SK-N-SH (cell line): ENCODE measurements at regions not wholly inside any gene's neighbourhood (a gene's known extent, or its start where the extent isn't known, plus 50 kb on each side); places are given as distances from the start of the nearest gene placed in this dataset.

Source experiments
- EP300 ChIP-seq, 2 experiments: IDR thresholded peaks; 2 replicates each; pipeline versions ENCODE4 v1.4.0 to v1.6.1; 2012; ENCODE audit warnings: borderline replicate concordance in 1 of 2, low read depth in 1 of 2, low read length in 1 of 2
- EZH2phosphoT487 ChIP-seq: fragments of 200-600 bp; sonication (generic); IDR thresholded peaks from 2 replicates; pipeline ENCODE4 v1.6.1; 2017; ENCODE audit warnings: low read depth, mixed run types, mild to moderate bottlenecking, antibody characterized with exemption, moderate library complexity, borderline replicate concordance
- FOXM1 ChIP-seq: IDR thresholded peaks from 2 replicates; pipeline ENCODE4 v1.4.0; 2012; ENCODE audit warnings: low read depth, mild to moderate bottlenecking
- POLR2AphosphoS5 ChIP-seq: IDR thresholded peaks from 2 replicates; pipeline ENCODE4 v1.6.1; 2012; ENCODE audit warnings: low read depth, low read length
- RAD21 ChIP-seq: IDR thresholded peaks from 2 replicates; pipeline ENCODE4 v1.6.1; 2012; ENCODE audit warnings: mild to moderate bottlenecking, low read length
- SMC3 ChIP-seq: IDR thresholded peaks from 2 replicates; pipeline ENCODE4 v1.6.1; 2012; ENCODE audit warnings: low read depth, low read length, improper control_type of control experiment
- TAF1 ChIP-seq: IDR thresholded peaks from 2 replicates; pipeline ENCODE4 v1.6.1; 2012; ENCODE audit warnings: low read depth, mild to moderate bottlenecking, low read length, moderate library complexity, borderline replicate concordance
- TCF12 ChIP-seq: IDR thresholded peaks from 2 replicates; pipeline ENCODE4 v1.4.0; 2012
- TEAD4 ChIP-seq: IDR thresholded peaks from 2 replicates; pipeline ENCODE4 v1.4.0; 2012; ENCODE audit warnings: mild to moderate bottlenecking, borderline replicate concordance; ENCODE audit not compliant: insufficient read depth
- YY1 ChIP-seq: IDR thresholded peaks from 2 replicates; pipeline ENCODE4 v1.4.0; 2012; ENCODE audit warnings: low read depth, mild to moderate bottlenecking
- TF ChIP-seq, protein P1 (sequence below): fragments of 200-600 bp; sonication (generic); IDR thresholded peaks from 2 replicates; pipeline ENCODE4 v1.6.1; 2017; ENCODE audit warnings: antibody characterized with exemption, mild to moderate bottlenecking, moderate library complexity
- TF ChIP-seq, protein P2 (sequence below): IDR thresholded peaks from 2 replicates; pipeline ENCODE4 v1.4.0; 2012; ENCODE audit warnings: low read depth
- TF ChIP-seq, protein P3 (sequence below): IDR thresholded peaks from 2 replicates; pipeline ENCODE4 v1.6.1; 2012; ENCODE audit warnings: mild to moderate bottlenecking, low read depth, low read length, moderate library complexity

DNA sequence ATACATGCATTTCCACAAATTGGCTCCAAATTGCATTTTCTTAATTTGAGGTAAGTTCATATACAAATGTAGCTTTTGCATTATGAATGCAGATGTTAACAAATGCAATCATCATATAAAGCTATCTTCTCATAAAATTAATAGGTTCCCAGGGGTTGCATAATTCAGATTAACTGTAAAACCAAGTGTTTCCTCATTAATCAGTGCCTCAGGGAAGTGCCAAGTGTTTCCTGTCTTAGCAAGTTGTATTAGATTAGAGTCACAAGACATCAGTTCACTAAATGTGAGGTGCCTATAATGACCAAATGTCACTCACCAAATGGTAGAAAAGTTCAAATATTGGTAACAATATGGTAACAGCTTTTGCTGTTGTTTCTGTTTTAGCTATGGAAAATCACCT is 140.8 kb downstream of the PTGER3 start:
- no peak for TF ChIP-seq YY1
- TF ChIP-seq, protein P1, sequence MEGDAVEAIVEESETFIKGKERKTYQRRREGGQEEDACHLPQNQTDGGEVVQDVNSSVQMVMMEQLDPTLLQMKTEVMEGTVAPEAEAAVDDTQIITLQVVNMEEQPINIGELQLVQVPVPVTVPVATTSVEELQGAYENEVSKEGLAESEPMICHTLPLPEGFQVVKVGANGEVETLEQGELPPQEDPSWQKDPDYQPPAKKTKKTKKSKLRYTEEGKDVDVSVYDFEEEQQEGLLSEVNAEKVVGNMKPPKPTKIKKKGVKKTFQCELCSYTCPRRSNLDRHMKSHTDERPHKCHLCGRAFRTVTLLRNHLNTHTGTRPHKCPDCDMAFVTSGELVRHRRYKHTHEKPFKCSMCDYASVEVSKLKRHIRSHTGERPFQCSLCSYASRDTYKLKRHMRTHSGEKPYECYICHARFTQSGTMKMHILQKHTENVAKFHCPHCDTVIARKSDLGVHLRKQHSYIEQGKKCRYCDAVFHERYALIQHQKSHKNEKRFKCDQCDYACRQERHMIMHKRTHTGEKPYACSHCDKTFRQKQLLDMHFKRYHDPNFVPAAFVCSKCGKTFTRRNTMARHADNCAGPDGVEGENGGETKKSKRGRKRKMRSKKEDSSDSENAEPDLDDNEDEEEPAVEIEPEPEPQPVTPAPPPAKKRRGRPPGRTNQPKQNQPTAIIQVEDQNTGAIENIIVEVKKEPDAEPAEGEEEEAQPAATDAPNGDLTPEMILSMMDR, result no peak
- TF ChIP-seq, protein P2, sequence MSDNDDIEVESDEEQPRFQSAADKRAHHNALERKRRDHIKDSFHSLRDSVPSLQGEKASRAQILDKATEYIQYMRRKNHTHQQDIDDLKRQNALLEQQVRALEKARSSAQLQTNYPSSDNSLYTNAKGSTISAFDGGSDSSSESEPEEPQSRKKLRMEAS, result no peak
- no peak for TF ChIP-seq EZH2phosphoT487
- no peak for TF ChIP-seq RAD21
- no peak for TF ChIP-seq SMC3
- TF ChIP-seq, protein P3, sequence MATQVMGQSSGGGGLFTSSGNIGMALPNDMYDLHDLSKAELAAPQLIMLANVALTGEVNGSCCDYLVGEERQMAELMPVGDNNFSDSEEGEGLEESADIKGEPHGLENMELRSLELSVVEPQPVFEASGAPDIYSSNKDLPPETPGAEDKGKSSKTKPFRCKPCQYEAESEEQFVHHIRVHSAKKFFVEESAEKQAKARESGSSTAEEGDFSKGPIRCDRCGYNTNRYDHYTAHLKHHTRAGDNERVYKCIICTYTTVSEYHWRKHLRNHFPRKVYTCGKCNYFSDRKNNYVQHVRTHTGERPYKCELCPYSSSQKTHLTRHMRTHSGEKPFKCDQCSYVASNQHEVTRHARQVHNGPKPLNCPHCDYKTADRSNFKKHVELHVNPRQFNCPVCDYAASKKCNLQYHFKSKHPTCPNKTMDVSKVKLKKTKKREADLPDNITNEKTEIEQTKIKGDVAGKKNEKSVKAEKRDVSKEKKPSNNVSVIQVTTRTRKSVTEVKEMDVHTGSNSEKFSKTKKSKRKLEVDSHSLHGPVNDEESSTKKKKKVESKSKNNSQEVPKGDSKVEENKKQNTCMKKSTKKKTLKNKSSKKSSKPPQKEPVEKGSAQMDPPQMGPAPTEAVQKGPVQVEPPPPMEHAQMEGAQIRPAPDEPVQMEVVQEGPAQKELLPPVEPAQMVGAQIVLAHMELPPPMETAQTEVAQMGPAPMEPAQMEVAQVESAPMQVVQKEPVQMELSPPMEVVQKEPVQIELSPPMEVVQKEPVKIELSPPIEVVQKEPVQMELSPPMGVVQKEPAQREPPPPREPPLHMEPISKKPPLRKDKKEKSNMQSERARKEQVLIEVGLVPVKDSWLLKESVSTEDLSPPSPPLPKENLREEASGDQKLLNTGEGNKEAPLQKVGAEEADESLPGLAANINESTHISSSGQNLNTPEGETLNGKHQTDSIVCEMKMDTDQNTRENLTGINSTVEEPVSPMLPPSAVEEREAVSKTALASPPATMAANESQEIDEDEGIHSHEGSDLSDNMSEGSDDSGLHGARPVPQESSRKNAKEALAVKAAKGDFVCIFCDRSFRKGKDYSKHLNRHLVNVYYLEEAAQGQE, result no peak
- TF ChIP-seq TEAD4, result no peak
- TF ChIP-seq FOXM1, result no peak
- no peak for TF ChIP-seq EP300 (IDR thresholded peaks at IDR 0.05; ENCODE audit: borderline replicate concordance in 1 of 2, low read depth in 1 of 2, low read length in 1 of 2)
- no peak for TF ChIP-seq POLR2AphosphoS5
- TF ChIP-seq TCF12, result no peak
- no peak for TF ChIP-seq TAF1
